Endothelial cell of hepatic sinusoid (primary cell): ENCODE measurements at regions not wholly inside any gene's neighbourhood (a gene's known extent, or its start where the extent isn't known, plus 50 kb on each side); places are given as distances from the start of the nearest gene placed in this dataset.

Experiments used
- in situ Hi-C: cut with HindIII; loops from 2 replicates; pipeline ENCODE4 v1.10.0; 2017; ENCODE audit warnings: low sequenced_read_pairs

- in situ Hi-C loops, result no loop called here
These were observed 1256.4 kb downstream of the FAM181B start for GRCh38 chr11:81477277-81477676.

DNA sequence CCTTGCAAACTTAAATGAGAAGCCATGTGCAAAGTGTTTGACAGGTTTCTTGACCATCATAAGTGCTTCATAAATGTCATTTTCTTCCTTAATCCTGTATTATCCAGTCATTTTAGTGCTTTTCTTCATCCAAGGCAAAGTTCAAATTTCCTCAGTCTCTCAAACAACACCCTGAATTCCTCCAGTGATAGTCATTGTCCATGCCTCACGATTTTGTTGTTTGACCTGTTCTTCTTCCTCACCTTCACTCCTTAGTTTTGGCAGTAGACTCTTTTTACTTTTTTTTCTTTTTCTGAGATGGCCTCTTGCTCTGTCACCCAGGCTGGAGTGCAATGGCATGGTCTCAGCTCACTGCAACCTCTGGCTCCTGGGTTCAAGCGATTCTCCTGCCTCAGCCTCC, 1257.3 kb downstream of the FAM181B start:
- in situ Hi-C loops, result no loop called here

DNA sequence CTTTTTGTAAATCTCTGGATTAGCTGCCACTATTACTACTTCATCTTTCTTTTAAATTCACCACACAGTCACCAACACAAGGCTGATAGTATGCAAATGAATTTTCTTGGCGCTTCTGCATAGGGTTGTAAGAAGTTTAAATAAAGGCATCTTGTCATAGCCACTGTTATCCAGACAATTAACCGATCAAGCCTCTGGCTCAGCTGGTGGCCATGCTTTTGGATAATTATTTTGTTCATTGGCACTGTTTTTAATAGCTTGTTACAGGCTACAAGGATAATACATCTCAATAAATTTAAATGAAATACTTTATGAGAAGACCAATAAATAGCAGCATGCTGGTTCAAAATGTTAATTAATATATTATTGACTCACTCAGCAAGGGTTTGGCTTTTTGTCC, 1261.0 kb downstream of the FAM181B start:
- in situ Hi-C loops, result no loop called here

GRCh38 chr11:81470446-81470845, 1263.2 kb downstream of the FAM181B start:
- in situ Hi-C loops, result no loop called here

- in situ Hi-C loops, result no loop called here
These were observed 1273.8 kb downstream of the FAM181B start for GRCh38 chr11:81459766-81460306.

DNA sequence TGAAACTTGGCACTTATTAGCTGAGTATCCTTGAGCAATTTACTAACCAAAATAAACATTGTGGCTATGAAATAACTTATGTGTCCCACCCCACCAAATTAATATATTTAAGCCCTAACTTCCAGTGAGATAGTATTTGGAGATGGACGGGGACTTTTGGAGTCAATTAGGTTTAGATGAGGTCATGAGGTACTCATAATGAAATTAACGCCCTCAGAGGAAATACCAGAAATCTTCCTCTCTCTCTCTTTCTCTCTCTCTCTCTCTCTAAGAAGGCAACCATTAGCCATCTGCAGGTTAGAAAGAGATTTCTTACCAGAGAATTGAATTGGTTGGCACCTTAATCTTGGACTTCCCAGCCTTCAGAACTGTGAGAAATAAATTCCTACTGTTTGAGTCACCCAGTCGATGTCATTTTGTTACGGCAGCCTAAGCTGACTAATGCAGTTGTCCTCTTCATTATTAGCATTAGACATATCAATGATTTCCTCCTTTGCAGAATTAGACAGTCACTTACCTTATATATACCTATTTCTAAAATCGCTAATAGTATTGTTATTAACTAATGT, 1284.0 kb downstream of the FAM181B start:
- in situ Hi-C loops, result no loop called here

- in situ Hi-C loops, result no loop called here
These were observed 1289.4 kb downstream of the FAM181B start for GRCh38 chr11:81444297-81444696.

- in situ Hi-C loops, result no loop called here
These were observed 1301.3 kb downstream of the FAM181B start for GRCh38 chr11:81432333-81432732.

GRCh38 chr11:81424822-81425221, 1308.8 kb downstream of the FAM181B start:
- in situ Hi-C loops, result no loop called here

DNA sequence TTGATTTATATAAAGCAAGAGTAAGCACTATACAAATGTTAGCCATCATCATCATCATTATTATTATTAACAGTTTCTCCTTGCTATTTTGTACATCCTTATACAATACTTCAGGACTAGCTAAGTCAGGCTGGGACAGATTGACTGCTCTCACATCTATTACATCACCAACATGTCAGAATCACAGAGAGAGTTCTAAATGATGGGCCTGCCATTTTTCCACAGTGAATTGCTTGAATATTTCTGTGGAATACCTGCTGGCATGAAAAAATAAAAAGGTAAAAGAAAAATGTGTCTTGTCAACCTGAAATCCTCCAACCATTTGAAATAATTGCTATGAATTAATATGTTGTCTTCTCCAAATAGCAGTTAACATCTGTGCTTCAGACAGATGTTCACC, 1311.3 kb downstream of the FAM181B start:
- in situ Hi-C loops, result no loop called here

- in situ Hi-C loops, result no loop called here
These were observed 1312.3 kb downstream of the FAM181B start for GRCh38 chr11:81421251-81421860.

DNA sequence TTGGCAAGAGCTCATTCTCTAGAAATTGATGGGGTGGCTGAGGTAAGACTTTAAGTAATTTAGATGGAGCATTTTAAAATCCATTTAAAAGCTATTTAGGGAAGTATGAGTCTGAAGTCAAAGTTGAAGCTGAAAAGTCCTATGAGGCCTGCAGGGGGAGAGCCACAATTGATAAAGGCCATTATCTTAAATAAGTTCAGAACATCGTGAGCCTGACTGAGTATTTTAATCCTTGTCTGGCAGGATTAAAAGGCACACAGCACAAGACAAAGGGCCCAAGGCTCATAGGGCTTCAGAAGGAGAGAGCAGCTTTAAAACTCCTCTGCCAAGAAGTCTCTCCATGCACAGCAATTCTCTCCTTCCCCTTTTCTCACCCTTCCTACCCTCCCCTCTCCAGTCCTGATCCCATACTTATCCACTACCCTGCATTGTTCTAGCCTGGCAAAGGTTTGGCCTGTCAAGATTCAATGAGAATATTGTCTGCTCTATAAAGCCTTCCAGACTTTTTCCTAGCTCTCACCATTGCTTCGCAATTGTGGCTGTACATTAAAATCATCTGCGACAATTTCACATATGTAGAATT, 1312.9 kb downstream of the FAM181B start:
- in situ Hi-C loops, result no loop called here

DNA sequence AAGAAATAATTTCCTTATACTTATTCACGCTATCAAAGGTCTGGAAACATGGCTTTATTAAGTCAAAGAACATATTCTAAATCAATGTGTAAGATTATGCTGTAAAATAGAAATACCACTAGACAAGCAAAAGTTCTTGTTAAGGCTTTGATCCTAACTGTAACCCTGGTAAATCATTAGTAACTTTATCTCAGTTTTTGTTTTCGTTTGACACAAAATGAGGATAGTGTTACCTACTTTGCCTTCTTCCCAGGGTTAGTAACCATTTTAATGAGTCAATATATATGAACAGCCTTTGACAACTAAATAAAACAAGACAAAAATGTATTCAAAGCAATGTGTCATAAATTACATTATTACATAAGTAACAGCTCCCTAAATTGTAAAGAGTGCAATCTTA, 1336.3 kb downstream of the FAM181B start:
- in situ Hi-C loops, result no loop called here

GRCh38 chr11:81394311-81394710, 1339.4 kb downstream of the FAM181B start:
- in situ Hi-C loops, result no loop called here

DNA sequence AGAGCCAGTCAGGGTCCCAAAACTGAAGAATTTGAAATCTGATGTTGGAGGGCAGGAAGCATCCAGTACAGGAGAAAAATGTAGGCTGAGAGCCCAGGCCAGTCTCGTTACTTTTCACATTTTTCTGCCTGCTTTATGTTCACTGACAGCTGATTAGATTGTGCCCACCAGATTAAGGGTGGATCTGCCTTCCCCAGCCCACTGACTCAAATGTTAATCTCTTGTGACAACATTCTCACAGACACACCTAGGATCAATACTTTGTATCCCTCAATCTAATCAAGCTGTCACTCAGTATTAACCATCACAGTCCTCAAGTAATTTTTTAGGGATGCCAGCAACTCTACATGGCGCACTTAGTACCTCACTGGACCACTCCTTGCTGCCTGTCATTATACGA, 1345.3 kb downstream of the FAM181B start:
- in situ Hi-C loops, result no loop called here

DNA sequence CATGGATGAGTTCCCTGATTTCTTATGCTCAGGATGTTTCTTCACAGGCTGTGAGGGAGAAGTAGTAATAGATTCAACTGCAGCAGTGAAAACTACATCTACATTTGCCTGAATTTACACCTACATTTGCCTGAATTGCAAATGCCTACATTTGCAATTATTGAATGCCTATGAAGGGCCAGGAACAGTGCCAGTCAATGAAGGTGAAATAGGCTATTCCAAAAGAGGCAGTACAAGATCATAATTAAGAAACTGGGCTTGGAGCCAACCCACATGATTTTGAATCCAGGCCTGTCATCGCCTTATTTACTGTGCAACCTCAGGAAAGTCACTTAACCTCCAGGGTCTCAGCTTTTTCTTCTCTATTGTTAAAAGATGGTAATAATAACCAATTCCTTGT, 1353.3 kb downstream of the FAM181B start:
- in situ Hi-C loops, result no loop called here

DNA sequence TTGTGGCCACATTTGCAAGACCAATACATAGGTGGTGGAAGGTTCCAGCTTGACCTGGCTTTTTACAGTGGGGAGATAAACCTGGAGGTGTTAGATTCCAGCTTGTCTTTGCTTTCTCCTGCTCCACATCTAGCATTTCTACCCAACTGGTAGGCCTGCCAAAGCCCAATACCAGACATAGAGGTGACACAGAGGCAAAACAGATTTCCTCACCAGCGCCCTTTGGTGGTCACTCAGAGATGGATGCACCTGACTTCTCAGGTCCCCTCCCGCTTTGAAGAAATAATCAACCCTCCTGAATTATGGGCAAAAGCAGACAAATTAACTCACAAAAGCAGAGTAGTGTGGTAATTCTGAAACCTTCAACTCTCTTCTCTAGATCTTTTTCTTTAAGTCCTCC, 1356.2 kb downstream of the FAM181B start:
- in situ Hi-C loops, result no loop called here

- in situ Hi-C loops, result no loop called here
These were observed 1359.7 kb downstream of the FAM181B start for GRCh38 chr11:81373986-81374385.

GRCh38 chr11:81368192-81368591, 1365.5 kb downstream of the FAM181B start:
- in situ Hi-C loops, result no loop called here

DNA sequence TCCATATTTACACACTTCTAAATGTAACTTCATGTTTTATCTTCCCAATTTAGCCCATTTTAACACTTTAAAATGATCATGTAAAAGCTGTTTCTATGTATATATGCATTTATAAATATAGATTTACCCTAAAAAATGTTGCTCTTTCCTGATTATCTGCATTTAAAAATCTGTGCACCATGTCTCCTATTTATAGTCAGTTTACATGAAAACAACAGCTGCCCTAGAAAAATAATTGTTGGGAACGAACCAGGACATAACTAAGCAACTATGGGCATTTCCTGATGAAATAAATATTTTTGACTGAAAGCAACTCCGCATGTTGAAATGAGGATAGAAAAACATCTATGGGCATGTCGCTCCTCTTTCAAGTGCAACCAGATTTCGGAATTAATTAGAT, 1368.2 kb downstream of the FAM181B start:
- in situ Hi-C loops, result no loop called here

DNA sequence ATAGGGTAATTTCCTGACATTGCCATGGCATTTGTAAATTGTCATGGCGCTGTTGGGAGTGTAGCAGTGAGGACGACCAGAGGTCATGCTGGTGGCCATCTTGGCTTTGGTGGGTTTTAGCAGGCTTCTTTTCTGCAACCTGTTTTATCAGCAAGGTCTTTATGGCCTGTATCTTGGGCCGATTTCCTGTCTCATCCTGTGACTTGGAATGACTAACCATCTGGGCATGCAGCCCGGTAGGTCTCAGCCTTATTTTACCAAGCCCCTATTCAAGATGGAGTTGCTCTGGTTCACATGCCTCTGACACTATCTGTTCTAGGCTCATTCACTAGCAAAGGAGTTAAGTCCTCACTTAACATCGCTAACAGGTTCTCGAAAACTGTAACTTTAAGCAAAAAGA, 1374.2 kb downstream of the FAM181B start:
- in situ Hi-C loops, result no loop called here

GRCh38 chr11:81345609-81346008, 1388.1 kb downstream of the FAM181B start:
- in situ Hi-C loops, result no loop called here
